ENCODE measurements at regions not wholly inside any gene's neighbourhood (a gene's known extent, or its start where the extent isn't known, plus 50 kb on each side); places are given as distances from the start of the nearest gene placed in this dataset.

DNA sequence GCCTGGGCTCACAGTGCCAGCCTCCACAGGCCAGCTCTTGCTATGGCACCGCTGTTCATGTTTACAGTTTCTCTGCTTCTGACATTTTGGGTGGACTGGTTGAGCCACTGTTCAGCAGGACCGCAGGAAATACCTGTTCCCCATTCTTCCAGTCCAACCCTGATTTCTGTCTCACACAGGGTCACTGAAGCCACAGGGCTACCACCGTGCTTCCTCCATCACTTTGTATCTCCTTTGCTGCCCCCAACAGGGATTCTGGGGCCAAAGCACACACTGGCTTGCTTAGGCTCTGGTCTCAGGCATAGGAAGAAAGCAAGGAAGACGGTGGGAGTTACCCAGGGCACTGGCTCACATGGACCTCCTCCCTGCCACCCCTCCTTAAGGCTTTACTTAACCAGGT lies 164.5 kb downstream of the UNC5CL start:
- no peak for TF ChIP-seq POLR2AphosphoS5 (IDR thresholded peaks at IDR 0.05; ENCODE audit: low read depth, low read length)
- no peak for TF ChIP-seq FOXP2 (optimal IDR thresholded peaks at IDR 0.05; ENCODE audit: borderline replicate concordance, extremely low read depth, extremely low read length, insufficient read depth)
- TF ChIP-seq REST (IDR thresholded peaks at IDR 0.05; ENCODE audit: insufficient read depth in 1 of 2, low read depth in 2 of 2, low read length in 2 of 2): no peak
- no peak for TF ChIP-seq TAF1 (IDR thresholded peaks at IDR 0.05; ENCODE audit: borderline replicate concordance, insufficient read depth, low read length)
- no peak for TF ChIP-seq SIN3A (IDR thresholded peaks at IDR 0.05; ENCODE audit: borderline replicate concordance, insufficient read depth, low read length)

DNA sequence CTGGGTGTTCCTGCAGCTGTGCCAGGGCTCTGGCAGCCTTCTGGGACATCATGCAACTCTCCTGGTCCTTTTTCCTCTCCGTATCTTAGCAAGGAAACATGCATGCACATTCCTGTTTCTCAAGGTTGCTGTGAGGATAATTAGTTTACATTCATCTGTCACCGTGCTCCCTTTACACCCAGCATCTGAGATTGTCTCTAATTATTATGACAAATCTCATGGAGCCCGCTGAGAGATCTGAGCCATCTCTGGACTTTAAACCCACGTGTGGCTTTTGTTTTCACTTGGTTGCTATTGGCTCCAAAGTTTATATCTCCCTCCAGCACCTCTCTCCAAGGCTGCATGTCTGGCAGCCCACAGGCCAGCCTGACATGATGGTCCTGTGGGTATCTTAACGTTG lies 167.6 kb downstream of the UNC5CL start:
- TF ChIP-seq SIN3A (IDR thresholded peaks at IDR 0.05; ENCODE audit: borderline replicate concordance, insufficient read depth, low read length) (no peak), FOXP2 (optimal IDR thresholded peaks at IDR 0.05; ENCODE audit: borderline replicate concordance, extremely low read depth, extremely low read length, insufficient read depth) (no peak), REST (IDR thresholded peaks at IDR 0.05; ENCODE audit: insufficient read depth in 1 of 2, low read depth in 2 of 2, low read length in 2 of 2) (no peak), TAF1 (IDR thresholded peaks at IDR 0.05; ENCODE audit: borderline replicate concordance, insufficient read depth, low read length) (no peak), POLR2AphosphoS5 (IDR thresholded peaks at IDR 0.05; ENCODE audit: low read depth, low read length) (no peak)

- TF ChIP-seq FOXP2 (optimal IDR thresholded peaks at IDR 0.05; ENCODE audit: borderline replicate concordance, extremely low read depth, extremely low read length, insufficient read depth): no peak
- no peak for TF ChIP-seq POLR2AphosphoS5 (IDR thresholded peaks at IDR 0.05; ENCODE audit: low read depth, low read length)
- no peak for TF ChIP-seq REST (IDR thresholded peaks at IDR 0.05; ENCODE audit: insufficient read depth in 1 of 2, low read depth in 2 of 2, low read length in 2 of 2)
- TF ChIP-seq TAF1 (IDR thresholded peaks at IDR 0.05; ENCODE audit: borderline replicate concordance, insufficient read depth, low read length): no peak
- no peak for TF ChIP-seq SIN3A (IDR thresholded peaks at IDR 0.05; ENCODE audit: borderline replicate concordance, insufficient read depth, low read length)
These were observed 178.6 kb downstream of the UNC5CL start for GRCh38 chr6:40860443-40860842.

- TF ChIP-seq FOXP2 (optimal IDR thresholded peaks at IDR 0.05; ENCODE audit: borderline replicate concordance, extremely low read depth, extremely low read length, insufficient read depth): no peak
- TF ChIP-seq SIN3A (IDR thresholded peaks at IDR 0.05; ENCODE audit: borderline replicate concordance, insufficient read depth, low read length): no peak
- no peak for TF ChIP-seq TAF1 (IDR thresholded peaks at IDR 0.05; ENCODE audit: borderline replicate concordance, insufficient read depth, low read length)
- no peak for TF ChIP-seq POLR2AphosphoS5 (IDR thresholded peaks at IDR 0.05; ENCODE audit: low read depth, low read length)
- TF ChIP-seq REST (IDR thresholded peaks at IDR 0.05; ENCODE audit: insufficient read depth in 1 of 2, low read depth in 2 of 2, low read length in 2 of 2): no peak
These were observed 182.8 kb downstream of the UNC5CL start for GRCh38 chr6:40856271-40856670.

Data from PFSK-1 (cell line).